Stimulated activated CD4-positive, alpha-beta T cell treated with anti-CD3 and anti-CD28 coated beads, Interleukin-12 subunit alpha, Interleukin-12 subunit beta, amount 100 ng/mL, for 48 hours (primary cell): ENCODE measurements at regions not wholly inside any gene's neighbourhood (a gene's known extent, or its start where the extent isn't known, plus 50 kb on each side); places are given as distances from the start of the nearest gene placed in this dataset.

Experiments used
- DNase-seq, 3 donors: peaks; one replicate each; pipeline ENCODE4 v3.0.0-alpha.2; 2020; ENCODE audit warnings: low read depth in 2 of 3, low spot score in 1 of 3

GRCh38 chr3:159605101-159605500 lies 383.5 kb upstream of the IL12A start:
- no peak for DNase-seq

GRCh38 chr3:159605776-159606175 lies 382.9 kb upstream of the IL12A start:
- DNase-seq = no peak

- DNase-seq = no peak
These were observed 380.8 kb upstream of the IL12A start for GRCh38 chr3:159607856-159608255.

- DNase-seq = no peak
These were observed 380.3 kb upstream of the IL12A start for GRCh38 chr3:159608311-159608710.

- no peak for DNase-seq
These were observed 379.0 kb upstream of the IL12A start for GRCh38 chr3:159609625-159610024.

- no peak for DNase-seq
These were observed 372.3 kb upstream of the IL12A start for GRCh38 chr3:159616234-159616825.

GRCh38 chr3:159619341-159619885 lies 369.2 kb upstream of the IL12A start:
- no peak for DNase-seq

- DNase-seq = no peak
These were observed 368.4 kb upstream of the IL12A start for GRCh38 chr3:159620281-159620680.

- DNase-seq = no peak
These were observed 367.8 kb upstream of the IL12A start for GRCh38 chr3:159620873-159621272.

- no peak for DNase-seq
These were observed 364.0 kb upstream of the IL12A start for GRCh38 chr3:159624616-159625015.

- DNase-seq = no peak
These were observed 363.0 kb upstream of the IL12A start for GRCh38 chr3:159625594-159625993.

- DNase-seq = no peak
These were observed 362.0 kb upstream of the IL12A start for GRCh38 chr3:159626598-159626997.

GRCh38 chr3:159627229-159627628 lies 361.4 kb upstream of the IL12A start:
- no peak for DNase-seq

- no peak for DNase-seq
These were observed 361.0 kb upstream of the IL12A start for GRCh38 chr3:159627634-159628033.

GRCh38 chr3:159629329-159630084 lies 359.1 kb upstream of the IL12A start:
- DNase-seq = no peak

GRCh38 chr3:159631226-159631625 lies 357.4 kb upstream of the IL12A start:
- no peak for DNase-seq

GRCh38 chr3:159632128-159632527 lies 356.5 kb upstream of the IL12A start:
- no peak for DNase-seq

- DNase-seq = no peak
These were observed 355.8 kb upstream of the IL12A start for GRCh38 chr3:159632851-159633250.

- no peak for DNase-seq
These were observed 354.2 kb upstream of the IL12A start for GRCh38 chr3:159634483-159634882.

- no peak for DNase-seq
These were observed 353.5 kb upstream of the IL12A start for GRCh38 chr3:159635047-159635641.

- DNase-seq = no peak
These were observed 350.6 kb upstream of the IL12A start for GRCh38 chr3:159637883-159638542.

GRCh38 chr3:159640225-159640624 lies 348.4 kb upstream of the IL12A start:
- DNase-seq = no peak
